Renal pelvis (tissue), 1 donor: ENCODE measurements at regions not wholly inside any gene's neighbourhood (a gene's known extent, or its start where the extent isn't known, plus 50 kb on each side); places are given as distances from the start of the nearest gene placed in this dataset.
"Not testable (repeated sequence)": the region's sequence is repeated elsewhere in the genome, so short reads cannot be mapped to it uniquely, and the experiment has no call there.

Experiments
- DNase-seq: peaks from one replicate; pipeline ENCODE4 v3.0.0-alpha.2; 2013

GRCh38 chr14:87050421-87050820 lies 942.6 kb downstream of the GALC start:
- DNase-seq: no peak

GRCh38 chr14:87049950-87050349 lies 943.0 kb downstream of the GALC start:
- DNase-seq: no peak

- DNase-seq: no peak
Measured at GRCh38 chr14:87046960-87047359, 946.0 kb downstream of the GALC start.

DNA sequence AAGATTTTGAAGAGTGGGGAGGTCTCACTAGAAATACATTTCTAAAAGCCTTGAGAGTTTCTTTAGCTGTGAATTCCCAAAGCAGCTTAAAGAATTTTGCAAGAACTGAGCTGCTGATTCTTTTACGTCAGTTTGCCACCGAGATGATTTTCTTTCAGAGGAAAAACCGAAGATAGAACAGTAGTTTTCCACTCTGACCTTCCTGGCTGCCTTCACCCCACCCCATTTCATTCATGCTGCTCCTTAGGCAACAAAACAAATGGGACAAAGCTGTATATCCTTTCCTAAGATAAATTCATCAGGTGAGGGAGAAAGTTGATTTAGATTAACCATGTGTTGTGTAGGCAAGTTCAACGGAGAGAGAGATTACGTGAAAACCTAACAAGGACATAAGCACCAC lies 947.0 kb downstream of the GALC start:
- DNase-seq: no peak

DNA sequence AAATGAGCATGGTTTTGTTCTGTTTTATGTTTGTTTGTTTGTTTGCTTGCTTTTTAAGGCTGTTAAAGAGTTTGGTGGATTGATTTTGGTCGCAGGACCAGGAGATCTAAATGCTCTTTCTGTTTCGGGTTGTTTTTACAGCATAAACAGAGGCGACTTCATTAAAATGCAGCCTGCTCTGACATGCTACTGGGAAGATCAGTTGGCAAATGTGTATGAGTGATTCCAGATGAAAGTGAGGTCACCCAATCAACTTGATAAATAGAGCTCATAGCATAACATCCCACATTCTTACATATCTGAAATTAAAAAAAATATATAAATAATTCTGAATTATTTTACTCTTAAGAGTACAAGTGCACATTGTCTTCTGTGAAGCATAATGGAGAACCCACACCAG lies 947.7 kb downstream of the GALC start:
- no peak for DNase-seq

DNA sequence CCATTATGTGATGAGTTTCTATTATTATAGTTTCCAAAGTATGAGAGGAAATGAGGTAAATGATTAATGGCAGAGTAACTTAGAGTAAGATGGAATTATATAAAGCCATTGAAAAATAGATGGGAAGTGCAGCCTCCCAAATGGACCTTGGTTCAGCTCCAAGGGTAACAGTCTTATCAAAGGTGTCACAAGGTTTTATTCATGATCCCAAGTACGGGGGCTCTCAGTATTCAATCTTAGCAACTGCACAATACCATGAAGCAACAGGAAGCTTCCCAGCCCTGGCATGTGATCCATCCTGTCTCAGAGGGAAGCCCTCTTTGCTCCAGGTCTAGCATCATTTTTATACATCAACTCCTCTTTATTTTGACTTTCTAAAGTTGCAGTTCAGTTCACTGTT lies 948.2 kb downstream of the GALC start:
- no peak for DNase-seq

DNA sequence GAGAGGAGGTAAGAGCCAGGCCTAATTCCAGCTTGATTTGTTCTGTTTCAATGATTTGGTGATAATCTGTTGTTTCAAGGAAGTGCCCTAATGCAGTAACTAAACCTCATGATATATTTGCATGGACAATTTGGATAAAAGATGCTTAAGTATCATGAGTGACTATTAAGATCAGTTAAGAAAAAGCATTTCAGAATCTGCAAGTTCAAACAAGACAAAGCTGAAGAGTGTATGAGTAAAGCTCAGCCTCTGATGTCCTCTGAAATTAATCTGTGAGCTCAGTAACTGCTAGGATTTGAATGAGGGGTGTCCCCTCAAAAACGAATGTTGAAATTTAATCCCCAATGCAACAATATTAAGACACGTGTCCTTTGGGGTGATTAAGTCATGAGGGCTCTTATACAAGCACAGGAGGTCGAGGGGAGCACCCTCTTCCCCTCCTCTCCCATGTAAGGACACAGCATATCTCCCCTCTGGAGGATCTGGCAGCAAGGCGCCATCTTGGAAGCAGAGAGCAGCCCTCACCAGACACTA lies 949.2 kb downstream of the GALC start:
- no peak for DNase-seq

GRCh38 chr14:87042354-87042753 lies 950.6 kb downstream of the GALC start:
- no peak for DNase-seq

DNA sequence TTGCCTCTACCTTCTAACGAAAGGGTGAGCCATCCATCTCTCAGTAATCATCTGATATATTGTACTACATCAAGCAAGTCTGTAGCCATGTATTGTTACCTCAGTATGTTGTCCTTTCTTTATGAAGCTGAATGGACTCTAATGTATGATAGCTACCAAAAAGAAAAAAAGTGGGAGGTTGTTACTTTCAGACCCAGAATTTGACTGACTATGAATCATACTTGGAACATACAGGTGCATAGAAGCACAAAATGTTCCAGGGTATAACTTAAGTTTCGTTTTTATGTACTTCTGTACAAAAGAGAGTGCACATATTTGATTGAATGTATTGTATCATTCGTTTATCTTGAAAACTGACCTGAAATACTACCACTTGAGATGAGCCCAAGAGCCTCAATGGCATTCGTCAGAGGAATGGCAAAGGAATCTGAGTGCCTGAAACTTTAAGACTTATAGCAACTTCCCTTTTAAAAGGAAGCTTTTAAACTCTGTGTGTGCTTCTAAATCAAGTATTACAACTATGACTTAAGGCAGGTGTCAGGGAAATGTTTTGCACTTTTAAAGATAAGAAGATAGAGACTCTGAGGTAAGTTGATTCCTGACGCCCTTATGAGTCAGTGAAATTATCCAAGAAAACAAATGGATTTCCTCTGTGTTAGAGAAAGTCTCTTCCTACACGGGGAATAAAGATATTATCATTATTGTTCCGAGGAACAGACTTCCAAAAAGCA lies 951.5 kb downstream of the GALC start:
- DNase-seq: no peak

DNA sequence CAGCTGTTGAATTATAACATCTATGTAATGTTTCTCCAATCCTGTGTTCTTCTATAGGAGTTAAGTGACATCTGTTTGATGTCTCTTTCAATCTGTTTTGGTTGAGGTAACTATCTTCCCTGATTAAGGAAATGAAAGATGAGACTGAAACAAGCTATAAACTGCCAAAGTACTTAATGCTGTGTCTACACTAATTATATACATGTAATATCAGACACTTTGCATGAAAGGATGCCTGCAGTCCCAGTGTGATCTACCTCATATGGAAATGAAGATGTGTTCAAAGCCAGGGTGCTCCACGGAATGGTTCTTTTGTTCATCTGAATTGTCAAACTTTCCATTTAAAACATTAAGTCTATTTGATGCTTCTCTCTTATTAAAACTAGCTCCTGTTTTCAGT lies 958.3 kb downstream of the GALC start:
- DNase-seq: no peak

DNA sequence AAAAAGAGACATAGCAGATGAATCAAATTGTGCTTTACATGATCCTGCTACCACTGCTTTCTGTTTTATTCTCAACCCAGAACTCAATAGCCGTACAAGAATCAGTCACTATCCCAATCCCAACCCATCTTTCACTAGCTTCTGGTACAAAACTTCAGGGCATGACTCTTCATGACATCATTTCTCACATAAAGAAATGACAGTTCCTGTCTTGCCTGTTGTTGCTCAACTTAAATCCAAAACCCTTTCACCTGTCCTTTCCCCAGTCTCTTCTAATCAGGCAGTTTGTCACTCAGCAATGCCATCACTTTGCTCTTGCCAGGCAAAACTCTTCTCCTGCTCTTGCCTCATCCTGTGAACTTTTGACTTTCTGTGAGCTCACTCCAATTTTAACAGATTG lies 962.8 kb downstream of the GALC start:
- DNase-seq: no peak

- not testable (repeated sequence) for DNase-seq
Measured at GRCh38 chr14:87020106-87020505, 972.9 kb downstream of the GALC start.

GRCh38 chr14:87018294-87018693 lies 974.7 kb downstream of the GALC start:
- no peak for DNase-seq

DNA sequence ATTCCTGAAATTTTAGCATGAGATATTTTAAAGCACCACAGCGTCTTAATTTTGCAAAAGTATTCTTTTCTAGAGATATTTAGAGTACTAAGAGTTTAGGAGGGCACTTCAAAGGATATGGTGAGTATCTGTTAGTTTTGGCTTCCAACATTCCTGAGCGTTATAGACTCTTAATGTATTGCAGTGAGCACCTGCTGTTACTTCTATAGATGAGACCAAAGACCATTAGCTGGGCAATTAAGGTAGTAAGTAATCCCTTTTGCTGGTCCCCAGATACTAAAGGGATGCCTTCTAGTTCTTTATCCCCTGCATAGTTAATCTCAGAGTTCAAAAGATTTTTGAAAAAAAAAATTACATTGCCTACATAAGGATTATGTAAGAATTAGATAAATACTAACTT lies 975.6 kb downstream of the GALC start:
- no peak for DNase-seq

DNA sequence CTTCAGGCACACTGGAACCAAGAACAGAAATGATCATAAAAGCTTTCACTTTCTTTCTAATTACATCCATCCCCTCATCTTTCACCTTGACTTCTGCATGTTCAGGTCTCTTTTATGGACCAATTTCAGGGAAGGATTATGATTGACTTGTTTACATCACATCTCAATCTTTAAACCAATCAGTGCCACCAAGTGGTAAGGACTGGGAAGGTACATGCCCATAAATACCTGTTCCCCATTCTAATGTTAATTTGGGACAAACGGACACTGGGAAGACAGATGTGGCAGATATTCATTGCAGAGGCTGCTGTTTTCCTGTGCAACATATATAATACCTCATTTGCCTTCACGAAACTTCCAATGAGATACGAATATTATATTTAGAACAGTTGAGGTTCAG lies 978.1 kb downstream of the GALC start:
- DNase-seq: no peak

DNA sequence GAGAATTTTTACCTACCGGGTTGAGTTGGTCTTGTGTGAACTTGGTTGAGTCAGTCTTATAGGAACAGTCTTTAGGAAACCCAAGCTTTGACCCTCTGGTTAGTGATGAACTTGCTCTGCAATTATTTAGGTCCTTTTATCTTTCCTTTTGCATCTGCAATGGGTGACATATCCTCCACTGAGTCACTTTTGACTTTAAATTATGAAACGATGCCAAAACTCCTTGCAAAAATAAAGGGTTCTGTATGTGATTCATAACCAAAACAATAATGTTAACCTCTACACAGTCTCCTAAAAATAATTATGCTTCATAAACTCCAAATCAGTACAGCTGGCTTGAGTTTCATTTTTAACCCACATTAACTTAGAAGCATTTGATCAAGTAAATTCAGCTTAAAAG lies 979.4 kb downstream of the GALC start:
- no peak for DNase-seq

GRCh38 chr14:87008965-87009364 lies 984.0 kb downstream of the GALC start:
- DNase-seq: no peak

GRCh38 chr14:87005280-87005679 lies 987.7 kb downstream of the GALC start:
- no peak for DNase-seq

DNA sequence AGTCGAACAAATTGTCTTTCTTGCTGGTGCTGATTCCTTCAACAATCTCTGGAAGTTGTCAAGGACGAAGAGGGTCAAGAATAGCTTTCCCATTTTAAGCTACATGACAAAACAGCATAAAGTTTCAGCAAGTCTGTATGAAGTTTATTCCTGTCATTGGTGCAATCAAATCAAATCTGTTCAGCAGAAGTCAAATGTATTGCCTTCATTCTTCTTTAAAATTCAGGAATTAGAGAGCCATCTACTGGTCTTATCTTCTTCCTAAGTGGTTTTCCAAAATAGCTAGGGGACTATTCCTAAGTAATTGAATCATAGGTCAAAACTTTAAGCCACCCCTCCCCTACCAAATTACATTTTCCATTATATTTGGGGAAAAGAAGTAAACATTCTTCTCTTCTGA lies 990.2 kb downstream of the GALC start:
- peak; percentile 27 for DNase-seq

GRCh38 chr14:87001333-87001732 lies 991.6 kb downstream of the GALC start:
- no peak for DNase-seq

- DNase-seq: no peak
Measured at GRCh38 chr14:87000081-87000480, 992.9 kb downstream of the GALC start.

DNA sequence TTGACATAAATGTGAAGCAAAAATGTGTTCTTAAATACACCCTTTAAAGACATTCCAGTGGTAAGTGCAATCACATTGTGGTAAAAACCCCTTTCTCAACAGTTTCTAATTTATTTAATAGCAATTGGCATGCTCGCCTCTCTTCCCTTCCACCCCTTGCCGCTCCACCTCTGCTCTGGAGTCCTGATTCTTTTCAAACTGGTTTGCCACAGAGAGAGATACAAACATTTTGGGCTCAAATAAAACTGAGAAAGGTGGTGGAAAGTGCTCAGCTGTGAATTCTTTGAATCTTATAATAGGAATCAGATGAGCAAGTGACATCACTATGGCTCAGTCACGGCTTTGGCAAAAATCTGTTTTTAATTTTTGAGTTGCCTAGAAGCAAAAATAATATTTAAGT lies 993.9 kb downstream of the GALC start:
- no peak for DNase-seq

DNA sequence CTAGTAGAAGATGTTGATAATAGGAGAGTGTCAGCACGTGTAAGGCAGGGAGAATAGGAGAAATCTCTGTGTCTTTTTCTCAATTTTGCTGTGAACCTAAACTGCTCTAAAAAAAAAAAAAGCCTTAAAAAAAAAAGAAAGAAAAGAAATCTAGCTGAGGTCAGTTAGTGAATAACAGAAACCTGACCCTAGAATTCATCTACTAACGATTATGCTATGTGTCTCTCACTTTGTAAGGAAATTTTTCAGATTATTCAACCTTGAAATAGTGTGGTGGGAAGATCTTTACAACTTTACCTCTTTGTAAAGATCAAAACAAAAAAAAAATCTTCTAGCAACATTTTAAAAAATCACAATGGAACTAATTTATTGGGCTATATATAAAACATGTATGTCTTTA lies 995.7 kb downstream of the GALC start:
- DNase-seq: no peak

DNA sequence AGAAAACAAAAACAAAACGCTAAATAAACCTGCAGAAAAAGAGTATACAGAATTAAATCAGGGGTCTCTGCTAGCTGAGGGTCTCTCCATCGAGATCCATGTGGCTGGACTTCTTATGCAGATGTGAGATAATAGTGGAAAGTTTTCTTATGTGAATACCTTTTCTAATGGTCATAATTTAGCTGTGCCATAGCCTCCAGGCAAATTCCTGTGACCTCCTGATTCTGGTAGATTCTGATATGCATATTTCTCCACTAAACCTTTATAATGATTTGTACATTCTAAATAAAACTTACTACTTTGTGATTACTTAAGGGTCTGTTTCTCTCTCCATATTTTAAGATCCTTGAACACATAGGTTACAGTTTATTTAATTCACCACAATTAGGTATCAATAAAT lies 1002.6 kb downstream of the GALC start:
- no peak for DNase-seq
